ENCODE measurements at regions not wholly inside any gene's neighbourhood (a gene's known extent, or its start where the extent isn't known, plus 50 kb on each side); places are given as distances from the start of the nearest gene placed in this dataset.

DNA sequence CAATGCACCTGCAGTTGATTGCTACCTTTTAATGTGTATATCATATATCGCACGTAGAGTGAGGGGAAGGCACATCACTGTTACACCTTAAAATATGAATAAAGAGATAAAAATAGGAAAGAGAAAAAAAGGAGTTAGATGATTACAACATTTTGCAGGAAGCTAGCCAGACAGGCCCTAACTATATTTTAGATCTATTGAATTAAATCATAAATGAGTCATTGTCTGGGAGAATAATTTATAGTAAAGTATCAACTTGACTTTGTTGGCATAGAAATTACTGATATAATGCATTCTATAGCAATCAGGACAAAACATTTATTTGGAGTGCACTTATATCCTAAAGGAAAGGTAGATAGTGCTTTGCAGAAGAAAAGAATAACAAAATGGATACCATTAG, 384.9 kb upstream of the NXPH2 start:
- TF ChIP-seq CTCF (IDR thresholded peaks at IDR 0.05) = no peak
- TF ChIP-seq ZFX (IDR thresholded peaks at IDR 0.05; ENCODE audit: borderline replicate concordance) = no peak

Data from 22Rv1 (cell line).